ENCODE measurements at regions not wholly inside any gene's neighbourhood (a gene's known extent, or its start where the extent isn't known, plus 50 kb on each side); places are given as distances from the start of the nearest gene placed in this dataset.

DNA sequence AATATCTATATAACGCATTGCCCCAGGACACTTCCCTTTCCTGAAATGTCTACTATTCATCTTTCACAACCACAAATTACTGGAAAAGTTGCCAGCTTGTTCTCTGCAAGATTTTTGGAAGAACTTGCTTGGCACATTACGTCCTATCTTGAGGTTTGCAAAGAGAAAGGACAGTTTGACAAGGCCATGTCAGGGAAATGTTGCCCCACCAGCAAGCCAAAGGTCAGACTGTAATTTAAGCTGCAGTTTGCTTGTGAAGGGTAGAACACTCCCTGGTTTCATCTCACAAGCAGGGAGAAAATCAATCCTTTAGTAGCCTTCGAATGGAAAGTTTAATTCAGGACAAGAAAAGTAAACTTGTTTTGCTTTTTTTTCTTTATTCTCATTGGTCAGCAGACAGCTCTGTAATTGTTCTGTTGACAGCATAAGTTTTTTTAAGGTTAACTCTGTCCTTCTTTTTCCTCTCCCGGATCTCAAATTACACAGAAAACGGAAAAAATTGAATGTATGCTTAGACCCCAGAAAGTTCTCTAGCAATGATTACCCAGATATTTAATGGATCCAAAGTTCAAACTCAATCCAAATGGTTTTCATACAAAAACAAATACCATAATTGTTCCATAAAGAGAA is 541.8 kb upstream of the NRSN1 start:
- TF ChIP-seq, protein P1, sequence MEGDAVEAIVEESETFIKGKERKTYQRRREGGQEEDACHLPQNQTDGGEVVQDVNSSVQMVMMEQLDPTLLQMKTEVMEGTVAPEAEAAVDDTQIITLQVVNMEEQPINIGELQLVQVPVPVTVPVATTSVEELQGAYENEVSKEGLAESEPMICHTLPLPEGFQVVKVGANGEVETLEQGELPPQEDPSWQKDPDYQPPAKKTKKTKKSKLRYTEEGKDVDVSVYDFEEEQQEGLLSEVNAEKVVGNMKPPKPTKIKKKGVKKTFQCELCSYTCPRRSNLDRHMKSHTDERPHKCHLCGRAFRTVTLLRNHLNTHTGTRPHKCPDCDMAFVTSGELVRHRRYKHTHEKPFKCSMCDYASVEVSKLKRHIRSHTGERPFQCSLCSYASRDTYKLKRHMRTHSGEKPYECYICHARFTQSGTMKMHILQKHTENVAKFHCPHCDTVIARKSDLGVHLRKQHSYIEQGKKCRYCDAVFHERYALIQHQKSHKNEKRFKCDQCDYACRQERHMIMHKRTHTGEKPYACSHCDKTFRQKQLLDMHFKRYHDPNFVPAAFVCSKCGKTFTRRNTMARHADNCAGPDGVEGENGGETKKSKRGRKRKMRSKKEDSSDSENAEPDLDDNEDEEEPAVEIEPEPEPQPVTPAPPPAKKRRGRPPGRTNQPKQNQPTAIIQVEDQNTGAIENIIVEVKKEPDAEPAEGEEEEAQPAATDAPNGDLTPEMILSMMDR (conservative IDR thresholded peaks at IDR 0.05; ENCODE audit: low read depth, low read length), result no peak
- TF ChIP-seq BHLHE40 (IDR thresholded peaks at IDR 0.05; ENCODE audit: low read depth, low read length), result no peak
- TF ChIP-seq RFX5 (IDR thresholded peaks at IDR 0.05; ENCODE audit: low read depth, low read length), result no peak
- no peak for TF ChIP-seq RAD21 (IDR thresholded peaks at IDR 0.05; ENCODE audit: low read length)
- TF ChIP-seq MXI1 (IDR thresholded peaks at IDR 0.05; ENCODE audit: borderline replicate concordance, low read depth, low read length), result no peak
- TF ChIP-seq MAZ (IDR thresholded peaks at IDR 0.05; ENCODE audit: borderline replicate concordance, low read depth, low read length), result no peak
- TF ChIP-seq, protein P2, sequence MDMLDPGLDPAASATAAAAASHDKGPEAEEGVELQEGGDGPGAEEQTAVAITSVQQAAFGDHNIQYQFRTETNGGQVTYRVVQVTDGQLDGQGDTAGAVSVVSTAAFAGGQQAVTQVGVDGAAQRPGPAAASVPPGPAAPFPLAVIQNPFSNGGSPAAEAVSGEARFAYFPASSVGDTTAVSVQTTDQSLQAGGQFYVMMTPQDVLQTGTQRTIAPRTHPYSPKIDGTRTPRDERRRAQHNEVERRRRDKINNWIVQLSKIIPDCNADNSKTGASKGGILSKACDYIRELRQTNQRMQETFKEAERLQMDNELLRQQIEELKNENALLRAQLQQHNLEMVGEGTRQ (IDR thresholded peaks at IDR 0.05; ENCODE audit: low read depth, low read length), result no peak
